ENCODE measurements at regions not wholly inside any gene's neighbourhood (a gene's known extent, or its start where the extent isn't known, plus 50 kb on each side); places are given as distances from the start of the nearest gene placed in this dataset.

- peak in 1 of 2 donors; percentile 7 for DNase-seq
- no peak for TF ChIP-seq CTCF (IDR thresholded peaks at IDR 0.05)
- H3K27me3 Mint-ChIP-seq (ENCODE audit: low read depth in 2 of 2) = peaks cover 3 to 4% of the 10 kb centered on the region in 2 donors
- no peaks in the 10 kb centered on the region for H3K4me1 Mint-ChIP-seq
- H3K9me3 Mint-ChIP-seq = no peaks in the 10 kb centered on the region
- H3K27ac ChIP-seq (ENCODE audit: low read length) = no peak overlapping the region
- 76% methylated on average over 25 of the region's 26 CpGs for WGBS (ENCODE audit: insufficient coverage)
- no peak overlapping the region for H3K27ac Mint-ChIP-seq
- H3K36me3 Mint-ChIP-seq = no peaks in the 10 kb centered on the region
- intact Hi-C loops (cut with micrococcal nuclease) = no loop called here
- no peaks in the 10 kb centered on the region for H3K27me3 ChIP-seq (ENCODE audit: control insufficient read depth, insufficient read depth, low read length)
- H3K36me3 ChIP-seq (ENCODE audit: control insufficient read depth, insufficient read depth, low read length) = no peaks in the 10 kb centered on the region
- ATAC-seq = no peak
- no peaks in the 10 kb centered on the region for H3K4me1 ChIP-seq (ENCODE audit: control insufficient read depth, insufficient read depth, low read length)
- no peaks in the 10 kb centered on the region for H3K9me3 ChIP-seq (ENCODE audit: control insufficient read depth, insufficient read depth, low read length)
- no peak overlapping the region for H3K4me3 ChIP-seq (ENCODE audit: low read length)
- H3K4me3 Mint-ChIP-seq = no peak overlapping the region
These were observed 66.8 kb downstream of the SOX1 start for GRCh38 chr13:112133499-112134390.

- Mint-ChIP-seq H3K27me3 (ENCODE audit: low read depth in 2 of 2) (peaks cover 0 to 3% of the 10 kb centered on the region in 2 donors), H3K36me3 (no peaks in the 10 kb centered on the region), H3K4me1 (no peaks in the 10 kb centered on the region), H3K9me3 (no peaks in the 10 kb centered on the region), H3K27ac (no peak overlapping the region), H3K4me3 (no peak overlapping the region)
- no peaks in the 10 kb centered on the region for H3K9me3 ChIP-seq (ENCODE audit: control insufficient read depth, insufficient read depth, low read length)
- WGBS (ENCODE audit: insufficient coverage) = 80% methylated on average over 13 of the region's 17 CpGs
- DNase-seq (peak in 1 of 2 donors; percentile 3), ATAC-seq (no peak)
- no peak overlapping the region for H3K27ac ChIP-seq (ENCODE audit: low read length)
- no peaks in the 10 kb centered on the region for H3K27me3 ChIP-seq (ENCODE audit: control insufficient read depth, insufficient read depth, low read length)
- intact Hi-C loops (cut with micrococcal nuclease) = no loop called here
- TF ChIP-seq CTCF (IDR thresholded peaks at IDR 0.05) = no peak
- H3K36me3 ChIP-seq (ENCODE audit: control insufficient read depth, insufficient read depth, low read length) = no peaks in the 10 kb centered on the region
- H3K4me3 ChIP-seq (ENCODE audit: low read length) = no peak overlapping the region
- no peaks in the 10 kb centered on the region for H3K4me1 ChIP-seq (ENCODE audit: control insufficient read depth, insufficient read depth, low read length)
These were observed 67.6 kb downstream of the SOX1 start for GRCh38 chr13:112134391-112135075.

GRCh38 chr13:112136095-112136494, 69.1 kb downstream of the SOX1 start:
- Mint-ChIP-seq H3K4me1 (no peaks in the 10 kb centered on the region), H3K4me3 (no peak overlapping the region), H3K27ac (no peak overlapping the region), H3K27me3 (ENCODE audit: low read depth in 2 of 2) (peaks cover 0 to 3% of the 10 kb centered on the region in 2 donors), H3K9me3 (no peaks in the 10 kb centered on the region), H3K36me3 (no peaks in the 10 kb centered on the region)
- WGBS (ENCODE audit: insufficient coverage) = 71% methylated on average over 7 of the region's 7 CpGs
- intact Hi-C loops (cut with micrococcal nuclease) = no loop called here
- ATAC-seq (no peak), DNase-seq (no peak)
- no peaks in the 10 kb centered on the region for H3K9me3 ChIP-seq (ENCODE audit: control insufficient read depth, insufficient read depth, low read length)
- H3K27me3 ChIP-seq (ENCODE audit: control insufficient read depth, insufficient read depth, low read length) = no peaks in the 10 kb centered on the region
- H3K27ac ChIP-seq (ENCODE audit: low read length) = no peak overlapping the region
- no peaks in the 10 kb centered on the region for H3K36me3 ChIP-seq (ENCODE audit: control insufficient read depth, insufficient read depth, low read length)
- no peak overlapping the region for H3K4me3 ChIP-seq (ENCODE audit: low read length)
- no peak for TF ChIP-seq CTCF (IDR thresholded peaks at IDR 0.05)
- no peaks in the 10 kb centered on the region for H3K4me1 ChIP-seq (ENCODE audit: control insufficient read depth, insufficient read depth, low read length)
